Stimulated activated CD8-positive, alpha-beta memory T cell treated with anti-CD3 and anti-CD28 coated beads, Interleukin-7, amount 100 ng/mL, for 48 hours (primary cell): ENCODE measurements at regions not wholly inside any gene's neighbourhood (a gene's known extent, or its start where the extent isn't known, plus 50 kb on each side); places are given as distances from the start of the nearest gene placed in this dataset.
"Not testable (repeated sequence)": the region's sequence is repeated elsewhere in the genome, so short reads cannot be mapped to it uniquely, and the experiment has no call there.

Source experiments
- DNase-seq, 2 donors: peaks; one replicate each; pipeline ENCODE4 v3.0.0-alpha.2; 2020; ENCODE audit warnings: low read depth in 1 of 2; ENCODE audit errors: extremely low read depth in 1 of 2

DNA sequence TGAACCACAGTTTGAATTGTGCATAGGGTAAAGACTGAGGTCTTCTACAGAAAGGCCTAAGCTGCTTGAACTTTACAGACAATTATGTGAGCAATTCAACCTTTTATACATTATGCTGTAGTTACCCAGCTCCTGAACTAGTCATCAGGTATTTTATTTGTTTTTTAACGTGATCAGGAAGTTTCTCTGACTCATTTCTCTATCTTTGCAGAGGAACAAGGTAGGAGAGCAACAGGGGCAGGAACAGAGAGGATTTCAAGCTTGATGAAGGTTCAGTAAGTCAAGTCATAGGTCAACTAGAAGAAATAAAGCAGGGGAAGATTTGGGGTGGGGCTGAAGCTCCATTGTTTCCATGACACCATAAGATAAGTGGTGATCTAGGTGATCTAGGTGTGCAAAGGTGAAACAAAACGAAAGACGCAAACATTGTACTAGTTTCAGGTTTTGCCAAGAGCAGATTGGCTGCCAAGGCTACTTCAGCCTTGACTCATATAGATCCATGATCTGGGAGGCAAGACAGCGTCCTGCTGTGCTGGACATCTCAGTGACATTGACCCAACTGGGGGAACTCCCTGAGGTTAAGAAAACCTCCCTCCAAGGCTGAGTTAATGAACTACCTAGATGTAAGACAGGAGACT, 198.1 kb downstream of the DAD1 start:
- no peak for DNase-seq

DNA sequence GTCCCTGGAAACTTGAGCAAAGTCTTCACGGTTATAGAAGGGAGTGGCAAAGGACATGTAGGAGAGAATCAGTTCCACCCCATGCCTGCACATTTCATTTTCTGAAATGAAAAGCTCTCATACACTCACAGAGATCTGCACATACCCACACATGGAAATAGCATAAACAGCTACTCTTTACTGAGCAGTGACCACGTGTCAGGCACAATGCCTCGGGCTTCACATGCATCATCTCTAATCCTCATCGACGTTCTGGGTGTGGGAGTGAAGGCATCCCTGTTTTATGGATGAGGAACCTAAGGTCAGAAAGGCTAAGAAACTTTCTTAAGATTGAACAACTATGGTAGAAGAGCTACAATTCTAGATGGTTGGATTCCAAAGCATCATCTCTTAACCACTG, 198.8 kb downstream of the DAD1 start:
- DNase-seq, result no peak

GRCh38 chr14:22388669-22389595, 200.1 kb downstream of the DAD1 start:
- no peak for DNase-seq

GRCh38 chr14:22387776-22388241, 201.2 kb downstream of the DAD1 start:
- DNase-seq, result no peak

DNA sequence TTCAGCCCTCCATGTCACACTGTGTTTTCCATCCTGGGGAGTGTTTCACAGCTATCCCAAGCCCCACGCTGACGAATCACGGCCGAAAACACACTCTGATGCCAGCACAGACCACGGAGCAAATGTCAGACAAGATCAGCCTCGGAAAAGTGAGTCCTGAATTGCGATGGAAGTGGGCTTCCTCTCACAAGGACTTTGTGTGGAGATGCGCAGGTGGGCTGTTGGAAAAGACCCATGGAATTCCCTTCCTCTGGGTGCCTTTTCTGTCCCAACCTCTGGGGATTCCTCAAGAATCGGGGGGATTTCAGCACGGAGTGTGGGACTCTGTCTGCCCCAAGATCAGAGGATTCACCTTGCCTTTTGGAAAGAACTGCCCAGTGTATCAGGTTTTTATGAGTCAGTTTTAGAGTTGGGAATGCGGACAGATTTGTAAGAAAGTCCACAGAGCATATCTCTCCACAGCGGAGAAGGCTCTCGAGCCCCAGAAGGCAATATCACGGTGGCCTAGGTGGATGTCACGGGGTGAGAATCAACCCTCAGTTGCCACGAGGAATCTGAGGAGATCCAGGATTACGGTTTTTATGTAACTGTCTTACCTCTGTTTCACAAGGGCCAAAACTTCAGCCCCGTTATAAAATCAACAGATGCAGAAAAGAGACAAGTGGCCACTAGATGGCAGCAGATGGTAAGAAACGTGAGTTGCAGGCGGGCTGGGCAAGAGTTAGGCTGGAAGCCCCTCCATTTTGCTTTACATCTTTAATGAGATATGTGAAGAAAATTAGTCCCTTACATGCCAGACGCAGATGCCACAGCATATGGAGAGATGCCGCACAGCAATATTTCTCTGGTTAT, 201.9 kb downstream of the DAD1 start:
- no peak for DNase-seq

DNA sequence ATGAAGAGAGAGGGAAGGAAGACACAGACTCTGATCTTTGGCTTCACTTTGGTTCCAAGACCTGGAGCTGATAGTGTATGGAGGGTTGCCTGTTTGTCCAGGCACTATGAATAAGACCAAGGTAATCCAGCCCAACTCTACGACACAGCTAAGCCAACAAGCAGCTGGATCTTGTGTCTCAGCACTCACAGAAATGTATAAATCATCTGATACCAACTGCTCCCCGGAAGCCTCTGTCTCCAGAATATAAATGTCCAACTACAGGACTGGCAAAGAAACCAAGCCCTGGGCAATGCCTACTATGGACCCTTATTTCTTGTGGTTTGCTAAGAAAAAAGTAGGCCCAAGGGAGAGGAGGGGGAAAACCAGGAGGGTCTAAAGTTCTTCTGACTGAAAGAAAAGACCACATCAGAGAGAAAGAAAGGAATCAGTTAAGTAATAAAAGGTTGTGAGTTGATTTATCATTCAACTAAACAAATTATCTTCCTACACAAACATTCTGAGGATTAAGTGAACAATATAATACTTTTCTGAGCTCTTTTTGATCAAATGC, 204.0 kb downstream of the DAD1 start:
- DNase-seq, result no peak

- DNase-seq, result no peak
Observed at GRCh38 chr14:22384167-22384549, 204.9 kb downstream of the DAD1 start.

- no peak for DNase-seq
Observed at GRCh38 chr14:22383515-22384166, 205.4 kb downstream of the DAD1 start.

- no peak for DNase-seq
Observed at GRCh38 chr14:22382955-22383354, 206.1 kb downstream of the DAD1 start.

- DNase-seq, result no peak
Observed at GRCh38 chr14:22382395-22382794, 206.6 kb downstream of the DAD1 start.

DNA sequence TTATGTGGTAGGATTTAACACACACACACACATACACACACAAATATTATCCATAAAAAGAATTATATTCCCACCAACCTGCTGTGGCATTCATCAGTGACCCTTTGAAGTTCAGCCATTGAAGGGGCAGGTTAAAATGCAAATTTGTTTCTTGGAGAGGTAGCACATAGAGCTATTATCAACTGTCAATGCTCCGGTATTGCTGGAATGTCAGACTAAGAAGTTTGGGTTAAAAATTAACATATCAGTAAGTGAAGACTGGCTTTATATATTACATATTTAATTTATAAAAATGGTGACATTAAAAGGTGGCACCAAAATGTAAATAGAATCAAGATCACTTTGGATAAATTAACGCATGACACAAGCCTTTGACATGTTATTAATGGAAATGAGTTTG, 207.3 kb downstream of the DAD1 start:
- no peak for DNase-seq

DNA sequence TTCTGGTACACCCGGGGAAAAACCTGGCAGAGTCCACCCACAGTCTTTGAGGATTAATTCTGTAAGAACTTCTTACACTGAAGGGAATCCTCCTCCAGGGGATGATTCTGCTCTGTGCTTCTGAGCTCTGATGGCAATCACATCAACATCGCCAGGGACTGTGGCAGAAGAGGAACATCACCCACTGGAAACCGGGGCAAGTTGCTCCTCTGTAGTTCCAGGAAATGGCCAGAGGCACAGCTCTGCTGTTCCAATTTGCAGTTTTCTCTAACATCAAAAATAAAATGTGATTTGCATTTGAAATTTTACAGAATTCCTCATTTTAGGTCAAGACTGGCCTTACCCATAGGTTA, 207.6 kb downstream of the DAD1 start:
- DNase-seq, result no peak

- DNase-seq, result no peak
Observed at GRCh38 chr14:22380571-22381407, 208.2 kb downstream of the DAD1 start.

- no peak for DNase-seq
Observed at GRCh38 chr14:22379727-22380126, 209.3 kb downstream of the DAD1 start.

DNA sequence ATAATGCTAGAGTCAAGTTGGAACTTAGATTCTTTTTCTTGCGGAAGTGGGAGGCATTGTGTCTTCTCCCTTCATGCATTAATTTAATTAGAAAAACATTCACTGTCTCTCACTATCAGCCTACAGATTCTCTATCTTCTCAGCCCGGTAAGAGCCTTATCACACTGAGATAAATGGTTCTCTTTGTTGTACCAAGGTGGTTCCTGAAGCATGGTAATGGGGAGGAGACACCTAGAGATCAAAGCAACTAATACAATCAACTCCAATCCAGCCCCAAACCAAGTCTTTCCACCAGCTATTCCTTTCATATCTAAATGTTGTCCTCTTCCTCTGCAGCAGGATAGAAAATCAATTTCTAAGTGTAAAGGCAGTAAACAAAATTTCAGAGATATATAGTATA, 210.8 kb downstream of the DAD1 start:
- no peak for DNase-seq

DNA sequence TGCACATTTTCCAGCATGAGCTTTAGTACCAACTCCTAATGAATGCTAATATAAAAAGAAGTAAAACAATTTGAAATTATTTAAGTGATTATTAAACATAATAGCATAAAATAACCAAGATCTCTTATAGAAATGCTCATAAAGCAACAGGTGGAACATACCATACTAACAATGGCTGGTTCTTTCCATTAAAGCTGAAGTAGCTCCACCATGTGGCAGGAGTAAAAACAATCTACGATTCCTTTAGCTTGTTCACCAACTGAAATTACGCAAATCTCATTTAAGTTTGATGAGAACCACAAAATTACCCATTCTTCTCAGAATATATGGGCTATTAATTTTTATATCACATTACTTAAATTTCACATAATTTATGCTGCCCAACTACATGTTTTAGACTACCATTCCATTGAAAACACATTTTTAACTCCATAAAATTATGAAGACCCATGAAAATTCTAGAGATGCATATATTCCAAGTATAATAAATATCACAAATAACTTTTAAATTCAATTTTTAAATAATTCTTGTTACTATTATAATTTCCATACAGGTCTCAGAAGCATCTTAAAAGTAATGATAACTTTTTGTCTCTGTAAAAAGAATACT, 213.6 kb downstream of the DAD1 start:
- DNase-seq, result no peak

DNA sequence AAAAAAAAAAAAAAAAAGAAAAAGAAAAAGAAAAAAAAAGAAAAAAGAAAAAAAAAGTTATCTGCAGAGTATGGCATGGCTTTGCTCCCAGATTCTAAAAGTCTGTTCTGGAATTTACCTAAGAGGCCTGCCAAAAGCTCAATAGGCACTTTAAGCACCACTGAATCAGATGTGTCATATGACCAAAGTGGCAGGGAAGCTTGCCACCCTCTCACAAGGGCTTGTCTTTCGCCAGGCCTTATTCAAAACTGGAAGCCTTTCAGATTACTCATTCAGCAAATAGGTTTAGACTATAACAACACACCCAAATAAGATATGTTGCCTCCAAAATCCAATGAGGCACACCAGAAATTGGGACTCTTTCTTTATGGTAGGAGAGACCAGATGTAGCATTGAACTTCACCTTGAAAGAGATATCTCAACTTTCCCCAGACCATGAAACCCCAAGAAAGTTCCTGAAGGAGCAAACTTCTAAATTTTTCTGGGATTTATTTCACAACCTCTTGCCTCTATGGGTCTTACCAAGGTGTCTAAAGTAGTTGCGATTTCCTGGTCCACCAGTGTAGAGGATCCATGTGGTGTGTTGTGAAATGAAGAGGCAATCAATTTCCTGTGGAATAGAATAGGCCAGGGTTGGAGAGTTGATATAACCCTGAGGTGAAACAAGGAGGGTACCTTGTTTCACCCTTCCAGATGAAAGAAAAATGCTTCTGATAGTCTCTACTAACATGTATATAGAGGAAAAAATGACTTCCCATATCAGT, 218.8 kb downstream of the DAD1 start:
- no peak for DNase-seq

DNA sequence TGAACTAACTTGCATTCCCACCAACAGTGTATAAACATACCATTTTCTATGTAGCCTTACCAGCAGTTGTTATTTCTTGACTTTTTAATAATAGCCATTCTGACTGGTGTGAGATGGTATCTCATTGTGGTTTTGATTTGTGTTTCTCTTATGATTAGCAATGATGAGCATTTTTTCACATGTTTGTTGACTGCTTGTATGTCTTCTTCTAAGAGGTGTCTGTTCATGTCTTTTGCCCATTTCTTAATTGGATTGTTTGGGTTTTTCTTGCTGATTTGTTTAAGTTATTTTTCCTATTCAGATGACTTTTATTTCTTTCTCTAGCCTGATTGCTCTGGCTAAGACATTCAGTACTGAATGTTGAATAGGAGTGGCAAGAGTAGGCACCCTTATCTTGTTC, 230.3 kb downstream of the DAD1 start:
- no peak for DNase-seq

DNA sequence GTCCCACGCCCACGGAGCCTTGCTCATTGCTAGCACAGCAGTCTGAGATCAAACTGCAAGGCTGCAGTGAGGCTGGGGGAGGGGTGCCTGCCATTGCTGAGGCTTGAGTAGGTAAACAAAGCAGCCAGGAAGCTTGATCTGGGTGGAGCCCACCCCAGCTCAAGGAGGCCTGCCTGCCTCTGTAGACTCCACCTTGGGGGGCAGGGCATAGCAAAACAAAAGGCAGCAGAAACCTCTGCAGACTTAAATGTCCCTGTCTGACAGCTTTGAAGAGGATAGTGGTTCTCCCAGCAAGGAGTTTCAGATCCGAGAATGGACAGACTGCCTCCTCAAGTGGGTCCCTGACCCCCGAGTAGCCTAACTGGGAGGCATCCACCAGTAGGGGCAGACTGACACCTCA, 239.7 kb downstream of the DAD1 start:
- DNase-seq, result not testable (repeated sequence)
